ENCODE measurements at regions not wholly inside any gene's neighbourhood (a gene's known extent, or its start where the extent isn't known, plus 50 kb on each side); places are given as distances from the start of the nearest gene placed in this dataset.

- ATAC-seq: no peak
Observed at GRCh38 chr21:36555199-36555800, 75.4 kb upstream of the CLDN14 start.

DNA sequence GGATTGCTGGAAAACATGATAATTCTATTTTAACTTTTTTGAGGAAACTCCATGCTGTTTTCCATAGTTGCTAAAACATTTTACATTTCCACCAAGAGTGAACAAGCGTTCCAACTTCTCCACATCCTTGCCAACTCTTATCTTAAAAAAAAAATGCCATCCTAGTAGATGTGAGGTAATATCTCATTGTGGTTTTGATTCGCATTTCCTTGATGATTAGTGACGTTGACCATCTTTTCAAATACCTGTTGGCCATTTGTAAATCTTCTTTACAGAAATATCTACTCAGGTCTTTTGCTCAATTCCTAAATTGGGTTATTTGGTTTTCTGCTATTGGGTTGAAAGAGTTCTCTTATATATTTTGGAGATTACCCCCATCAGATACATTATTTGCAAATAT is 77.4 kb upstream of the CLDN14 start:
- ATAC-seq: no peak

GRCh38 chr21:36560933-36561575 is 81.1 kb upstream of the CLDN14 start:
- ATAC-seq: no peak

DNA sequence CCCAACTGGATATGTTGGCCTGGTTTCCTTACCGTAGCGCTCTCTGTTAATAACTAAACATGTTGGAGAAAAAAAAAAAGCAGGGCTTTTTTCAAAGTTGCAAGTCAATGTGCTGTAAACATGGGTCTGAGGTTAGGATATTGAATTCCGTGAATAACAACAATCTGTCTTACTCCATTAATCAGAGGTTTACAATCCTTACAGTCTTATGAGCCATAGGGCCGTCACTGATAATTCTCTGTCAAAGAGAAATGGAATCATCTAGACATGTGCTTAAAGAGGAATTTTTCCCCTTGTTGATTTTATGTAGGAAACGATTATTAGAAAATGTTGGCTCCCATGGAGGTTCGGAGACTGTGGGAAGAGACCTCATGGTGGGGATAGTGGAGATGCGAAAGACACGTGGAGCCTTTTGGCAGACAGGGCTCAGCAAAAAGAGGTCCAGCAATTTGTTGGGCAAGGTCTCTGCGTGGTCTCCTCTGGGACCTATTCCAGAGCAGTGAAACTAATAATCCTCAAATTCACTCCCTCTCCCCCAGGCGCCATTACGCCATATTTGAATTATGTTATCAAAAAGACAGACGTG is 83.5 kb upstream of the CLDN14 start:
- no peak for ATAC-seq

GRCh38 chr21:36564647-36565046 is 84.7 kb upstream of the CLDN14 start:
- no peak for ATAC-seq

DNA sequence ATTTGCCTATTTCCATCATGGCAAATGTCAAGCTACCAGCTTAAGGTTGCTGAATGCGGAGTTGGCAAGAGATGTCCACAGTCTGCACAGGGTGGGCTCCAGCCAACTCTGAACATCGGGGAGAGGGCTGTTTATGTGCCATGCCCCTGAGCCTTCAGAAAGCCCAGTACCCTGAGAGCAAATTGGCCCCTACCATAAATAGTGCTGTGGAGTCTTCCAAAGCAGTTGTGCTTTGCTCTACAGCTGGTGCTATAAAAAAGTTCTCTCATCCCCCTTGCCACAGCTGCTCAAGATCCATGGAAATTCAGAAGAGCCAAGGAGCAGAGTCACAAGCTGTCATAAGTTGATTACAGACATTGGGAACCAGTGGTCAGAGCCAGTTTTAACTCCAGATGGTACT is 85.6 kb upstream of the CLDN14 start:
- ATAC-seq: no peak

GRCh38 chr21:36566644-36567043 is 86.7 kb upstream of the CLDN14 start:
- ATAC-seq: no peak

GRCh38 chr21:36567216-36567885 is 87.4 kb upstream of the CLDN14 start:
- ATAC-seq: no peak

DNA sequence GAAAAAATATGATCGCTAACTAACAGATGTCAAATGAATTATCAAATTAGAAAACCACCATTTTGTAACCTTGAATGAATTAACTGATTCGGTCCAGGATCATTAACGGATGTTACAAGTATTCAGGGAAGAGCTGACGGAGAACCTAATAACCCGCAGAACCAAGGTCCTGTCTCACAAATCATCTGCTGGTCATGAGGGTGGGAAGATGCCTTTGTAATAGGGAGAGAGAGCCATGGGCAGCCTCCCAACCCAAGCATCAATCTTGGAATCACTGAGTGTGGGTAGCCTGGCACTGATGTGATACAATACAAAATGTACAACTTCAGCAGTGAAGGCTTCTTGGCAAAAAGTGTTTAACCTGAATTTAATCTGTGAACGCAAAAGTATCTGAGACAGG is 89.6 kb upstream of the CLDN14 start:
- no peak for ATAC-seq

- no peak for ATAC-seq
Observed at GRCh38 chr21:36571556-36571955, 91.6 kb upstream of the CLDN14 start.

GRCh38 chr21:36572039-36572438 is 92.1 kb upstream of the CLDN14 start:
- ATAC-seq: no peak

DNA sequence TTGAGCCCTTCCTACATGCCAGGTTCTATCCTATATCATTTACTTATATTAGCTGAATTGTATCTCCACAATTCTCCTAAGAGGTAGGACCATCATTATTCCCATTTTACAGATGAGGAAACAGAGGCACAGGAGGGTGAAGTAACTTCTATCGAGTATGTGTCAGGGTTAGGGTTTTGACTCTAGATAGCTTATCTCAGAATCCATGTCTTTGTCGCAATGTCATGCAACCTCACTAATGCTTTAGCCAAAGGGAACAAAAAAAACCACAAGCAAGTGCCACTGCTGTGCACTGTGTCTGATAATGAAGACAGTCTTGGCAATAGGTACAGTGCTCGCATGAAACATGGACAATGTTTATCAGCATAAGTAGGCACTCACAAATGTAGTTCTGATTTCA is 95.4 kb upstream of the CLDN14 start:
- no peak for ATAC-seq

- ATAC-seq: no peak
Observed at GRCh38 chr21:36576441-36576840, 96.5 kb upstream of the CLDN14 start.

- ATAC-seq: no peak
Observed at GRCh38 chr21:36579898-36580297, 100.0 kb upstream of the CLDN14 start.

DNA sequence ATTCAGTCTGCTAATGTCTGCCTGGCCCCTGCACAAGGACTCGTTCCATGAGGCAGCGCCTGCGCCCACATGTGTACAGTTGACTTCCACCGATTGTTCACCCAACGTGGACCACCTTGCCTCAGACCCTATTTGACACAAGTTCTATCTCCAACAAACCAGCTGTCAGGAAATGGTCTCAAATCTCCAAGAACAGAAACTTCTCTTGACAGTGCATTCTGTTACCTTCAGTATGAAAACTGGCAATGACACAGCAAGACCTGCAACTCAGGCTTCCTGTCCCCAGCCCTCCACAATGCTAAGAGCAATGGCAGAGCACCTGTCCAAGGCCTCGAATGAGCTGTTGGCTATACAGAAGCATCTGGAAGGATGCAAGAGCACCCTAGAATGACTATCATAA is 102.3 kb upstream of the CLDN14 start:
- no peak for ATAC-seq

DNA sequence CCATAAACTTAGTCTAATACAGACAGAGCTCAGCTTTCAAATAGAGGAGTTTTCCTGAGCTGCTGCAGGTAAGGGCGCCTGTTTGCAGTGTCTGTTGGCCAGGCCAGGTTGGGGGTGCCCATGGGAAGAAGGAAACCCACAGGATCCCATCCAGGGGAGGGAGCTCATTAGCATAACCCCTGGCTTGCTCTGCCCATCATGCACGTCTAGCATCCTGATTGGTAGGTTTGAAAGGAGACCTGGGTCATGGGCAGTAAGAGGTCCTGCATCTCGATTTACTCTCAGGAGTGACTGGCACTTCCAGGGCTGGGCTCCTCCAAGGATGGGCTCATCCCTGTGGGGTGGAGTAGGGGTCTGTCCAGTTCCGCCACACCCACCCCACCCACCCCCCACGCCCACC is 103.7 kb upstream of the CLDN14 start:
- no peak for ATAC-seq

DNA sequence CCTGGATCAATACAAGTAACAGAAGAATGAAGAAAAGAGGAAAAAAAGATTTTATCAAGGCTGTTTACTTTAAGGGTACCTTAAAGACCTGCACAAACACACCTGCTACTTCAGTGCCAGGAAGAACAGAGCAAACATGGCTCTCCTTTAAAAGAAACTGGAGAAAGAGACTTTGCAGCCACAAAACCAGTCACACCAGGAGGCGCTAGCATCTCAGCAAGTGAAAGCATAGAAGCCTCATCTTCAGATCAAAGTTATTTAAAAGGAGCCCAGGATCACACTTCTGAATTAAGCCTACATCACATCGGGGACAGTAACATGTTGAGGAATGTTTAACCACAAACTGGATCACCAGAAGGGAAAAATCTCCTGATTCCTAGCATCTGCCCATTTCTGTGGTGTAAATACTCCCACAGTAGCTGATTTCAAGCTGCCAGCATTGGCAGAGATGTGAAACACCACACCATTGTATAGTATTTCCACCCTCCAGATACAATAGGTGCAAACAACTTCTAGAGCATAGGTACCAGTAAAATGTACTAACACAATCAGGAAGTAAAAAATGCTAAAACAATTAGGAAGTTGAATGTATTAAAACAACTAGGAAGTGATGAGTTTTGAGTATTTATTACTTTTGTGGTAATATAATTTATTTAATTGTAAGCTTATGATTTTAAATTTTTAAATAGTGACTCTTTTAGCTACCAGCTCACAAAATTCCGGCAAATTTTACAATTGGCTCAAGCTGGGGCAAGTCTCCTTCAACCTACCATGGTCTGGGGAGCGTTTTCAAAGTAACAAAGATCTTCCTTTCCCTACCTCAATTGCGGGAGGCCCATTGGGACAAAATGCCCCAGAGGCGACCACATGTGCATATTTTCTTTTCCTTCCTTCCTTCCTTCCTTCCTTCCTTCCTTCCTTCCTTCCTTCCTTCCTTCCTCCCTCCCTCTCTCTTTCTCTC is 105.3 kb upstream of the CLDN14 start:
- no peak for ATAC-seq

DNA sequence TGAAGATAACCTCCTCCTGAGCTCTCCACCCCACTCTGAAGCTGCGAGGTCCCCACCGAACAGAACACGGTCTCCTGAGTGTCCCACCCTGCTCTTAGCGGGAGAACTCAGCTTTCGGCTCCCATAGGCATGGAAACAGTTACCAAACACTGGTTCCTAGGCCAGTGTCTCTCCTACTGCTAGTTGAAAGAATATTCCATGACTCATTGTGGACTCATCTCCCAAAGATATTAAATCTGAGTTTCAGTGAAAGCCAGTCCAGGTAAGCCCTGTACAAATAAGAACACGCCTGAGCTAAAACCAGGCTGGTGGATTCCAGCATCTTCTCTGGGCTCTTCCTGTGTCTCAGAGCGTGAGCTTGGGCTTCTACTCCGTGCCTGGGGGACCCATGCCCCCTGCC is 107.5 kb upstream of the CLDN14 start:
- peak; percentile 94 for ATAC-seq

DNA sequence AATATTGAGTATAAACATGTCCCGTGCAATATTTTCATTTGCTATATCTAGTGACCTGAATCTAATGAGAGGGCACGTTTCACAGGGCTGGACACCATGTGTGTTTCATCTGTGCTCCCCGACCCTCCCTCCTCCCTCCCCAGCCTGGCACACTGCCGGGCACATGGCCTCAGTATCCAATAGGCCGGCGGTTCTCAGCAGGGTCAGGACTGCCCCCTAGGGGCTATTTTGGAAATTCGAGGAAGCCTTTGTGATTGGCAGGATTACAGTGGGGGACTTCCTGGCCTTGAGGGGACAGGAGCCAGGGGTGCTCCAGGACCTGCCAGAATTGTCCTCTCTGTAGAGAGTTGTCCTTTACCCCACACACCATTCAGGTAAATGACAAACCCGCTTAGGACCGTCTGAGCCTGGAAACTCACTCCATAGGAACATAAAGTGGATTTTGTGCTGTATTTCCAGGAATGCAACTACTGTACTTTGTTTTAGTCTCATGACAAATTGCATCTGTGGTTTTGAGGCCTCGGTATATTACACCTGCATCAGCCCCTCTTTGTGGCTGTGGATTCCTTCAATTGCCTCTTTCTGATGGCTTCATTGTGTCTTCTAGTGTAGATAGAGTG is 109.5 kb upstream of the SIM2 start:
- ATAC-seq: peak; percentile 45

GRCh38 chr21:36591326-36591970 is 107.5 kb upstream of the SIM2 start:
- no peak for ATAC-seq

DNA sequence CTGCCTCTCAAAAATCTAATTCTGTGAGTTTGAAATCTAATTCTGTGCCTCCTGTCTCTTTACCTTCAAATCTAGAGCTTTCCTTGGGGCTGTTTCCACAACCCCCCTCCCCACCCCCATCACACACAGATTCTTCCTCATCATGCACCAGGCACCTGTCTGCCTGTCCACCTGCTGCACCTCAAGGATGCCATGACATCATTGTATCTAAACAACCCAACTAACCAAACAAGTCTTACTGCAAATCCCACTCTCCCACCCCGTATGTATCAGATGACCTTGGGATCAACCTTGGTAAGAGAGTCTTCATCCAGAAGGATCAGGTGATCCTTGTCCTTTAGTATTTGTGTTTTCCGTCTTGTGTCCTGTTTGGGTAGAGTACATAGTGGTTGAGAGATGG is 102.7 kb upstream of the SIM2 start:
- ATAC-seq: no peak

- no peak for ATAC-seq
Observed at GRCh38 chr21:36601362-36601761, 97.6 kb upstream of the SIM2 start.

Data from esophagus mucosa (tissue), 1 donor.